ENCODE measurements at regions not wholly inside any gene's neighbourhood (a gene's known extent, or its start where the extent isn't known, plus 50 kb on each side); places are given as distances from the start of the nearest gene placed in this dataset.

DNA sequence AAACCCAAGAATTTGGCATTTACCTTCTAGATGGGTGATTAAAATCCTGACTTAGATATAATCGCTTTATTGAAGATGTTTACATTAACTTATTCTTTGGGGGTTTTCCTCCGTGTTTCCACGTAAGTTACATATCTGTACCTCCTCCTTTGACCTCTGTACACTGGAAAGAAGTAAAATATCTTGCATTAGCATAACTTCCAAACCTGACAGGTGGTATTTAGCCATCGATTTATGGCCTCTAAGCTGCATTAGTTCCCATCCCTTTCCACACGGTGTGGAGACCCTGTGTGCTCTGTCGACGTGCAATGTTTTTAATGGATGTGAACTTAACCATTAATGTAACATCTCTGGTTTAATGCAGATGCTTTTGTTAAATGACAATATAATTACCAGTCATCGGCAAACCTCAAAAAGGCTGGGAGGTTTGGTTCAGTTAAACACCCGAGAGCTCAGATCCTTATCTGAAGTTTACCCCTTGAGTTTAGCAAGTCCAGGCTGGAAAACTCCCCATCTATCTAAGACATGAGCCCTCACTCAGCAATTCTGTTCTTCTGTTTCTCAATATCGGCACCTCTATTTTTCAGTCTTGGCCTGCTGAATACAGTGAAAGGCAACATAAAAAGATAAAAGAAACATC is 295.2 kb downstream of the GATA3 start:
- peaks cover 5% of the 10 kb centered on the region for H3K4me1 ChIP-seq
- Mint-ChIP-seq H3K4me1 (peaks cover 7% of the 10 kb centered on the region), H3K27me3 (ENCODE audit: insufficient read depth, low read depth) (peaks cover 5% of the 10 kb centered on the region), H3K36me3 (no peaks in the 10 kb centered on the region), H3K4me3 (no peak overlapping the region), H3K27ac (no peak overlapping the region), H3K9me3 (no peaks in the 10 kb centered on the region)
- H3K4me3 ChIP-seq: no peak overlapping the region
- no peaks in the 10 kb centered on the region for H3K27me3 ChIP-seq
- DNase-seq (ENCODE audit: low spot score): no peak
- no peaks in the 10 kb centered on the region for H3K79me2 ChIP-seq (ENCODE audit: low read depth)
- H4K20me1 ChIP-seq (ENCODE audit: low read depth): no peaks in the 10 kb centered on the region
- H3K4me2 ChIP-seq: no peak overlapping the region
- no peak overlapping the region for H3K27ac ChIP-seq
- H3K36me3 ChIP-seq: no peaks in the 10 kb centered on the region
- H3K9ac ChIP-seq: no peak overlapping the region
- TF ChIP-seq, protein P1, sequence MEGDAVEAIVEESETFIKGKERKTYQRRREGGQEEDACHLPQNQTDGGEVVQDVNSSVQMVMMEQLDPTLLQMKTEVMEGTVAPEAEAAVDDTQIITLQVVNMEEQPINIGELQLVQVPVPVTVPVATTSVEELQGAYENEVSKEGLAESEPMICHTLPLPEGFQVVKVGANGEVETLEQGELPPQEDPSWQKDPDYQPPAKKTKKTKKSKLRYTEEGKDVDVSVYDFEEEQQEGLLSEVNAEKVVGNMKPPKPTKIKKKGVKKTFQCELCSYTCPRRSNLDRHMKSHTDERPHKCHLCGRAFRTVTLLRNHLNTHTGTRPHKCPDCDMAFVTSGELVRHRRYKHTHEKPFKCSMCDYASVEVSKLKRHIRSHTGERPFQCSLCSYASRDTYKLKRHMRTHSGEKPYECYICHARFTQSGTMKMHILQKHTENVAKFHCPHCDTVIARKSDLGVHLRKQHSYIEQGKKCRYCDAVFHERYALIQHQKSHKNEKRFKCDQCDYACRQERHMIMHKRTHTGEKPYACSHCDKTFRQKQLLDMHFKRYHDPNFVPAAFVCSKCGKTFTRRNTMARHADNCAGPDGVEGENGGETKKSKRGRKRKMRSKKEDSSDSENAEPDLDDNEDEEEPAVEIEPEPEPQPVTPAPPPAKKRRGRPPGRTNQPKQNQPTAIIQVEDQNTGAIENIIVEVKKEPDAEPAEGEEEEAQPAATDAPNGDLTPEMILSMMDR (IDR thresholded peaks at IDR 0.05): no peak
- TF ChIP-seq EZH2 (IDR thresholded peaks at IDR 0.05): no peak
- TF ChIP-seq EZH2phosphoT487 (IDR thresholded peaks at IDR 0.05): no peak
- no peaks in the 10 kb centered on the region for H3K9me3 ChIP-seq (ENCODE audit: low read depth)
- no peak overlapping the region for H2AFZ ChIP-seq (replicated peaks)
- no peaks in the 10 kb centered on the region for H3F3A ChIP-seq (ENCODE audit: low read depth)

DNA sequence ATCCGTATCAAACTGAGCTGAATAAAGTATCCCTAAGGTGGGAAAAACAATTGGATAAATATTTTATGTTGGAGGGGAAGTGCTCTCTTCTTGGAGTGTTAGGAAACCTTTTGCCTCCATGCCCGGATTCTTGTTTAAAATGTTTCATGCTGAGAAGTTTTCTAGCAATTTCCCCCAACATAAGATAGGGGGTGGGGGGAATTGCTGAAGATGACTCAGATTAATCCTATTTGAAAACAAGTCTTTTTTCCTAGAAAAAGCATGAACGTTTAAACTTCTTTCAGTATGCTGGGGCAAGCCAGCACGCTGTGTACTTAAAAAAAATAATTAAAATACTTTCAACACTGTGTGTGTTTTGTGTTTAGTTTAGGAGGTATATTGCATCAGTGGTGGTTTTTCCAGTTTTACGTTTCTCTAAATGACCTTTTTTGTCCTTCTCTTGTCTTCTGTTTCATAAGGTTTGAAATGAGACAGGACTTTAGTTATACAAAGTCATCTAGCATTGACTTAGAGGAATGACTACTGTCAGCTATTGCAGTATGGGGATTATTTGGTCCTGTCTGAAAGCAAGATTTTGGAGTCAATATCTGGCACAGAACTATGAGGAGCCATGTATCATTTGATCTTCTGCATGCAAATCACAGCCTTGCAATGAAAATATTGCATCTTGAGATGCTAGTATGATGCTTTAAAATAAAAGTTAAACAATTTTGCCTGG is 295.9 kb downstream of the GATA3 start:
- Histone ChIP-seq H3K36me3 (no peaks in the 10 kb centered on the region), H3K4me3 (no peak overlapping the region), H3K27ac (no peak overlapping the region), H3K9ac (no peak overlapping the region), H2AFZ (replicated peaks) (no peak overlapping the region), H3K79me2 (ENCODE audit: low read depth) (no peaks in the 10 kb centered on the region), H3K4me1 (peaks cover 5% of the 10 kb centered on the region), H3K27me3 (no peaks in the 10 kb centered on the region), H3K4me2 (no peak overlapping the region), H3K9me3 (ENCODE audit: low read depth) (no peaks in the 10 kb centered on the region), H3F3A (ENCODE audit: low read depth) (no peaks in the 10 kb centered on the region), H4K20me1 (ENCODE audit: low read depth) (no peaks in the 10 kb centered on the region)
- no peak for DNase-seq (ENCODE audit: low spot score)
- Mint-ChIP-seq H3K4me3 (no peak overlapping the region), H3K4me1 (peaks cover 7% of the 10 kb centered on the region), H3K9me3 (no peaks in the 10 kb centered on the region), H3K36me3 (no peaks in the 10 kb centered on the region), H3K27me3 (ENCODE audit: insufficient read depth, low read depth) (peaks cover 5% of the 10 kb centered on the region), H3K27ac (no peak overlapping the region)
- TF ChIP-seq, protein P1 (IDR thresholded peaks at IDR 0.05): no peak
- TF ChIP-seq EZH2 (IDR thresholded peaks at IDR 0.05) (no peak), EZH2phosphoT487 (IDR thresholded peaks at IDR 0.05) (no peak)

DNA sequence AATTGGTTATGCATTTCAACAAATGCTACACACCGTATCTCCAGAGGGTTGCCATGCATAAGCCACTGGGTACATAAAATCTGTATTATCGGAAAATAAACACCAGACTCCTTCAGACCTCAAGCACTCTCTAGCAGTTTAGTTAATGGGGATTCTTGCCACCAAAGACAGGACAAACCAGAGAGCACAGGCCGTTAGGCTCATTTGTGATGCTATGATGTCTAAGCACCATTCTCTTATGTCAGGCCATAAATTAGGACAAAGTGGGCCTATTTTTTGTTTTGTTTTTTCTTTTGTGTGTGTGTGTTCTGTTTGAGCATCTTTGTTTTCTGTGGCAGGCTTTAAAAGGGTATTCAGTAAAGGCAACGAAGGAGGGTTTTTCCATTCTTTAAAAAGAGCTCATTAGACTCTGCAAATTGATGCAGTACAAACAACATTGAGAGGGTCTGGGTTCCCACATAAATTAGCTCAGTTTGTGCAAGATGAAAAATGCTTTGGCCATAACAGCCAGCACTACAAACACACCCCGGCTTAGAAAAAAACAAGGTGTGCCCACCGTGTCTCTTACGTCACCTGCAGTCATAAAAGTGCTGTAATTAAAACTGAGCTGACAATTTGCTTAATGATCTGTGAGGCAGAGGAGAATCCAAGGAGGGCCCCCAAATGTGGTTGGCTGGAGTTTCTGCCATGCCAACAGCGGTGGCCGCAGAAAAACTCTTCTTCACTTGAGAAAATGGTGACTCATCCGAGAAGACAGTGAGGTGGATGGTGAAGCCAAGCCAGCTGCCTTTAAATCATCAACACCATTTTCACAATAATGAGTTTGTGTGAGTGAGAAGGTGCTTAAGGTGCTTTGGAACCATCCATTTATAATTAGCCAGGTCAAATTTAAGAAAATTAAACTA is 297.9 kb downstream of the GATA3 start:
- H3K27me3 Mint-ChIP-seq (ENCODE audit: insufficient read depth, low read depth): peaks cover 5% of the 10 kb centered on the region
- Histone ChIP-seq H4K20me1 (ENCODE audit: low read depth) (no peaks in the 10 kb centered on the region), H3K4me3 (no peak overlapping the region), H3K4me2 (no peak overlapping the region), H3K79me2 (ENCODE audit: low read depth) (no peaks in the 10 kb centered on the region), H3F3A (ENCODE audit: low read depth) (no peaks in the 10 kb centered on the region), H3K9ac (no peak overlapping the region), H3K27ac (no peak overlapping the region), H3K36me3 (no peaks in the 10 kb centered on the region), H3K9me3 (ENCODE audit: low read depth) (no peaks in the 10 kb centered on the region), H3K4me1 (no peaks in the 10 kb centered on the region), H3K27me3 (no peaks in the 10 kb centered on the region), H2AFZ (replicated peaks) (no peak overlapping the region)
- TF ChIP-seq EZH2phosphoT487 (IDR thresholded peaks at IDR 0.05) (no peak), EZH2 (IDR thresholded peaks at IDR 0.05) (no peak)
- TF ChIP-seq, protein P1 (IDR thresholded peaks at IDR 0.05): no peak
- peaks cover 2% of the 10 kb centered on the region for H3K4me1 Mint-ChIP-seq
- no peaks in the 10 kb centered on the region for H3K36me3 Mint-ChIP-seq
- H3K27ac Mint-ChIP-seq: no peak overlapping the region
- no peak overlapping the region for H3K4me3 Mint-ChIP-seq
- no peak for DNase-seq (ENCODE audit: low spot score)
- H3K9me3 Mint-ChIP-seq: no peaks in the 10 kb centered on the region

Data from neural progenitor cell (in vitro differentiated cells).